Tibial artery (tissue), 4 donors: ENCODE measurements at regions not wholly inside any gene's neighbourhood (a gene's known extent, or its start where the extent isn't known, plus 50 kb on each side); places are given as distances from the start of the nearest gene placed in this dataset.

Experiments used
- DNase-seq, 2 donors: peaks; one replicate each; pipeline ENCODE4 v3.0.0-alpha.2; 2019
- H3K27ac ChIP-seq, 2 donors: fragments of 200-600 bp; sonication (generic) in 1 of 2; 1 replicate in 1 of 2; 2 replicates in 1 of 2; pipeline ENCODE4 v1.5.1; 2018 to 2019; ENCODE audit warnings: mild to moderate bottlenecking in 1 of 2
- H3K27me3 ChIP-seq, 2 donors: fragments of 200-600 bp; sonication (generic) in 1 of 2; one replicate each; pipeline versions ENCODE4 v1.5.1 to v1.6.0; 2016 to 2019
- H3K36me3 ChIP-seq, 3 donors: fragments of 200-600 bp; sonication (generic) in 2 of 3; one replicate each; pipeline ENCODE4 v1.5.1; 2016 to 2019; ENCODE audit warnings: mild to moderate bottlenecking in 2 of 3
- H3K4me1 ChIP-seq, 4 donors: fragments of 200-600 bp; sonication (generic) in 2 of 4; 1 replicate in 3 of 4; 2 replicates in 1 of 4; pipeline ENCODE4 v1.5.1; 2016 to 2019
- H3K4me3 ChIP-seq, 2 donors: fragments of 200-600 bp; sonication (generic) in 1 of 2; 1 replicate in 1 of 2; 2 replicates in 1 of 2; pipeline ENCODE4 v1.5.1; 2018 to 2019; ENCODE audit warnings: mild to moderate bottlenecking in 2 of 2
- H3K9me3 ChIP-seq, 3 donors: fragments of 200-600 bp; sonication (generic) in 1 of 3; one replicate each; pipeline ENCODE4 v1.5.1; 2016 to 2019
- intact Hi-C: fragments of 100-400 bp; cut with DNase I; formaldehyde crosslinking; loops from one replicate; pipeline ENCODE4 v1.15.0; 2023; ENCODE audit warnings: low total_unique reads
- TF ChIP-seq, protein P1 (sequence below), 2 experiments: fragments of 200-600 bp in 1 of 2; fragments of 450-650 bp in 1 of 2; IDR thresholded peaks; one replicate each; pipeline ENCODE4 v1.5.1; 2017 to 2019; ENCODE audit warnings: antibody characterized with exemption in 2 of 2, mild to moderate bottlenecking in 1 of 2, moderate library complexity in 1 of 2

DNA sequence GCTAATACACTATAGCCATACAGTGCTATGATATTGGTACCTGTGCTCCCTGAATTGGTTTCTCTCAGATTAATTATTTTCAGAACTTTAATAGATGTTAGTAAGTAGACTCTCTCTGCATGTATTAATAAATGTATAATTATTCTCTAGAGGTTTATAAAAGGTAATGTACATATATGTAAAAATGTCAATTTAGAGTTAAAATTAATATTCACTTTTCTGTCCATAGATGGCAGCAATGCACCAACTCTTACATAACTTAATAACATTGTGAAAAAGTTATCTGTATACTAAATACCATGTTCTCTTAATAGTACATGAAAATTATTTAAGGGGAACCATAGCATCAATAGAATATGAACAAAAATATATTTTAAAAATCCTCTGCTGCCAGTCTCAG lies 515.0 kb upstream of the KLHL1 start:
- TF ChIP-seq, protein P1, sequence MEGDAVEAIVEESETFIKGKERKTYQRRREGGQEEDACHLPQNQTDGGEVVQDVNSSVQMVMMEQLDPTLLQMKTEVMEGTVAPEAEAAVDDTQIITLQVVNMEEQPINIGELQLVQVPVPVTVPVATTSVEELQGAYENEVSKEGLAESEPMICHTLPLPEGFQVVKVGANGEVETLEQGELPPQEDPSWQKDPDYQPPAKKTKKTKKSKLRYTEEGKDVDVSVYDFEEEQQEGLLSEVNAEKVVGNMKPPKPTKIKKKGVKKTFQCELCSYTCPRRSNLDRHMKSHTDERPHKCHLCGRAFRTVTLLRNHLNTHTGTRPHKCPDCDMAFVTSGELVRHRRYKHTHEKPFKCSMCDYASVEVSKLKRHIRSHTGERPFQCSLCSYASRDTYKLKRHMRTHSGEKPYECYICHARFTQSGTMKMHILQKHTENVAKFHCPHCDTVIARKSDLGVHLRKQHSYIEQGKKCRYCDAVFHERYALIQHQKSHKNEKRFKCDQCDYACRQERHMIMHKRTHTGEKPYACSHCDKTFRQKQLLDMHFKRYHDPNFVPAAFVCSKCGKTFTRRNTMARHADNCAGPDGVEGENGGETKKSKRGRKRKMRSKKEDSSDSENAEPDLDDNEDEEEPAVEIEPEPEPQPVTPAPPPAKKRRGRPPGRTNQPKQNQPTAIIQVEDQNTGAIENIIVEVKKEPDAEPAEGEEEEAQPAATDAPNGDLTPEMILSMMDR (IDR thresholded peaks at IDR 0.05), result peak; percentile 5 to 9
- Histone ChIP-seq H3K4me1 (no peaks in the 10 kb centered on the region), H3K27ac (no peak overlapping the region), H3K27me3 (no peaks in the 10 kb centered on the region), H3K36me3 (no peaks in the 10 kb centered on the region), H3K4me3 (no peak overlapping the region), H3K9me3 (no peaks in the 10 kb centered on the region)
- no peak for DNase-seq
- intact Hi-C loops, result no loop called here

DNA sequence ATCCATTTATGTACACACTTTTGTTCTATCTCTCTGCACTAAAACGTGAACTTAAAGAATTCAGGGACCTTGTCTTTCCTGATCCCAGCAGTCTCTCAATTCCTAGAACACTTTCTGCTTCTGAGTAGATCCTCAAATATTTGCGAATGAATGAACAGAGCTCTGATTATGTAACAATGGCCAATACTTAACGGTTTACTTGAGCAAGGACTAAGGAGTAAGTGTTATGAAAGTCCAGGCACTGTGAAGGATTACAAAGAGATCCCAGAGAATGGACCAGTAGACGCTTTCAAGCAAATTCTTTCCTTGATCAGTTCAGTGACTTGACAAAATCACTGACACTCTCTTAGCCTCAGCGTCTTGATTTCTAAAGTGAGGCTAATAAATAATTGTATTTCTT lies 514.5 kb upstream of the KLHL1 start:
- Histone ChIP-seq H3K27me3 (no peaks in the 10 kb centered on the region), H3K9me3 (no peaks in the 10 kb centered on the region), H3K36me3 (no peaks in the 10 kb centered on the region), H3K27ac (no peak overlapping the region), H3K4me3 (no peak overlapping the region), H3K4me1 (no peaks in the 10 kb centered on the region)
- intact Hi-C loops, result no loop called here
- no peak for DNase-seq
- TF ChIP-seq, protein P1 (IDR thresholded peaks at IDR 0.05), result no peak

DNA sequence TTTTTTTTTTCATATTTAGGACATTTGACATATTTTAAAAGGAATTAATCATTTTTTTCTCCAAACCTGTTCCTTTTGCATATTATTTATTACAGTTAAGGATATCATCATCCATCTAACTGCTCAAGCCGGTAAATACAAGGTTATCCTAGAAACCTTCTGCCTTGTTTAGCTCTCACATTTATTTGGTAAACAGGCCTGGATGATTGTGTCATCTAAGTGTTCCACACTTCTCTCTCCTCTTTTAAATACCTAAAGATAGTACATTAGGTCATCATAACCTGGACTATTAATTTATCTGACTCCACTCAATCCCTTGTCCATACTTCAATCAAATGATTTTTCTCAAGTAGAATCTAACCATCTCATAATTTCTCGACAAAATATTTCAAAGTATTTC lies 511.7 kb upstream of the KLHL1 start:
- TF ChIP-seq, protein P1 (IDR thresholded peaks at IDR 0.05), result no peak
- Histone ChIP-seq H3K36me3 (no peaks in the 10 kb centered on the region), H3K27me3 (no peaks in the 10 kb centered on the region), H3K4me3 (no peak overlapping the region), H3K4me1 (no peaks in the 10 kb centered on the region), H3K9me3 (no peaks in the 10 kb centered on the region), H3K27ac (no peak overlapping the region)
- no peak for DNase-seq
- intact Hi-C loops, result no loop called here

DNA sequence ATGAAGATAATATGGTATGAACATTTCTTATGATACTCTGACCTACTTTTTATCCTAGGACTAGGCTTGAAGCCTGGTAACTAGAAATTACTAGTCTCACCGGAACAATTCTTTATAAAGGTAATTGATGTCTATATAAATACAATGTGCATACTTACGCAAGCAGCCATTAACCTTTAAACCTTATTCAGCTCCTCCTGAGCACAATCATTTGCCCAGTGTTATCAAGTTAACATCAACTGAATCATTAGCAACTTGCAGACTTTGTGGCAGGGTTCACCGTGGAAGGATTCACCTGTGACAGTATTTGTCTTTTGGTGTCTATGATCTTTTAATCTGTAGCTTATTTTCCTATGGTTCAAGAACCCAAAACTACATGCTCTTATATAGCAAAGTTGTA lies 508.6 kb upstream of the KLHL1 start:
- H3K36me3 ChIP-seq, result no peaks in the 10 kb centered on the region
- TF ChIP-seq, protein P1 (IDR thresholded peaks at IDR 0.05), result no peak
- DNase-seq, result no peak
- intact Hi-C loops, result no loop called here
- H3K4me1 ChIP-seq, result no peaks in the 10 kb centered on the region
- no peak overlapping the region for H3K4me3 ChIP-seq
- H3K27ac ChIP-seq, result no peak overlapping the region
- no peaks in the 10 kb centered on the region for H3K9me3 ChIP-seq
- H3K27me3 ChIP-seq, result no peaks in the 10 kb centered on the region

DNA sequence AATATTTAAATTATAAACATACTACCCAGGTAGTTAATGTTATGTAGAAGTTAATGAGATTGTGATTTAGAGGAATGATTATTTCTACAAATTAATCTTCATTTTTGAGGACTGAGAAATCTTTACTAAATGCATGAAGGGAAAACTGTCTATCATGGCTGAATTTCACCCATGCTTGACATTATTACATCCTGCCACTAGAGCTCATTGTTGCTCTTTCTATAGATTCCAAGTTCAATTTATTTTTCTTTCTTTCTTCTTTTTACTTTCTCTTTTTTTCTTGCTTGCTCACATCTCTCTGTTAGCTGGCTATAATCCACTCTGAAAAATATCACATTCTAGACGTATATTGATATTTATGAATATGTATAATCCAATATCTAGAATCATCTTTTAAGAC lies 505.0 kb upstream of the KLHL1 start:
- TF ChIP-seq, protein P1 (IDR thresholded peaks at IDR 0.05), result no peak
- intact Hi-C loops, result loop anchor here (2.0 kb wide), 1 partner anchor 18 kb away; no protein-coding TSS in a partner anchor
- Histone ChIP-seq H3K27ac (no peak overlapping the region), H3K36me3 (no peaks in the 10 kb centered on the region), H3K4me3 (no peak overlapping the region), H3K4me1 (no peaks in the 10 kb centered on the region), H3K27me3 (no peaks in the 10 kb centered on the region), H3K9me3 (no peaks in the 10 kb centered on the region)
- DNase-seq, result no peak

DNA sequence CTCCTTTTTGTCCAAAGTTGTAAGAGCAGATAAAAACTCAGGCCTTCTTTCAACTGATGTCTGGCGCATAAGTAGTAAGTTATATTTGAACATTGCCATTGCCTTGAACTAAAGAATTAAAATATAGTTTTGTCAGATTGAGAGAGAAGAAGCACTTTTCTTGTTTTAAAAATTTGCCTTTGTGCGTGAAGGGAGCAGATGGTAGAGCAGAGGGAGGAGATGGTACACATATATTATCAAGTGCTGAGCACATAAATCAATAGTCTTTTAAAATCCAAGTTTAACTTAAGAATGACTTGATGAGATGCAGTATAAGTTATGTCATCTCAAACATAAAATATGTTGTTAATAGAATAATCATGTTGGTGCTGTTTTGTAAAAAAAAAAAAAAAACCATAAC lies 504.6 kb upstream of the KLHL1 start:
- DNase-seq, result no peak
- intact Hi-C loops, result loop anchor here (2.0 kb wide), 1 partner anchor 18 kb away; no protein-coding TSS in a partner anchor
- TF ChIP-seq, protein P1 (IDR thresholded peaks at IDR 0.05), result no peak
- no peak overlapping the region for H3K27ac ChIP-seq
- H3K27me3 ChIP-seq, result no peaks in the 10 kb centered on the region
- no peaks in the 10 kb centered on the region for H3K9me3 ChIP-seq
- H3K36me3 ChIP-seq, result no peaks in the 10 kb centered on the region
- no peak overlapping the region for H3K4me3 ChIP-seq
- H3K4me1 ChIP-seq, result no peaks in the 10 kb centered on the region
